HEK293 (cell line): ENCODE measurements at regions not wholly inside any gene's neighbourhood (a gene's known extent, or its start where the extent isn't known, plus 50 kb on each side); places are given as distances from the start of the nearest gene placed in this dataset.

ENCODE experiments used
- GLIS1 ChIP-seq: fragments of 450-650 bp; formaldehyde crosslinking; IDR thresholded peaks from 2 replicates; pipeline ENCODE4 v1.5.1; 2016; ENCODE audit warnings: missing biosample characterization, missing genetic modification characterization
- MYNN ChIP-seq: fragments of 450-650 bp; formaldehyde crosslinking; IDR thresholded peaks from 2 replicates; pipeline ENCODE4 v1.5.1; 2016; ENCODE audit warnings: missing biosample characterization, missing genetic modification characterization, borderline replicate concordance
- SALL2 ChIP-seq: fragments of 450-650 bp; formaldehyde crosslinking; IDR thresholded peaks from 2 replicates; pipeline ENCODE4 v1.5.0; 2017; ENCODE audit warnings: missing biosample characterization, mild to moderate bottlenecking, missing genetic modification characterization, borderline replicate concordance
- ZBTB48 ChIP-seq: fragments of 450-650 bp; formaldehyde crosslinking; IDR thresholded peaks from 2 replicates; pipeline ENCODE4 v1.5.1; 2016; ENCODE audit warnings: missing biosample characterization, missing genetic modification characterization
- ZBTB8A ChIP-seq: fragments of 450-650 bp; formaldehyde crosslinking; IDR thresholded peaks from 2 replicates; pipeline ENCODE4 v1.5.1; 2016; ENCODE audit warnings: missing biosample characterization, missing genetic modification characterization
- ZNF121 ChIP-seq: fragments of 450-650 bp; formaldehyde crosslinking; IDR thresholded peaks from 2 replicates; pipeline ENCODE4 v1.5.1; 2016; ENCODE audit warnings: missing biosample characterization, missing genetic modification characterization
- ZNF362 ChIP-seq: fragments of 450-650 bp; formaldehyde crosslinking; IDR thresholded peaks from 2 replicates; pipeline ENCODE4 v1.5.1; 2016; ENCODE audit warnings: missing biosample characterization, missing genetic modification characterization
- ZNF560 ChIP-seq: fragments of 450-650 bp; formaldehyde crosslinking; IDR thresholded peaks from 2 replicates; pipeline ENCODE4 v1.5.1; 2017; ENCODE audit warnings: missing biosample characterization, missing genetic modification characterization, borderline replicate concordance
- ZNF624 ChIP-seq: fragments of 450-650 bp; formaldehyde crosslinking; IDR thresholded peaks from 2 replicates; pipeline ENCODE4 v1.5.1; 2017; ENCODE audit warnings: missing biosample characterization, missing genetic modification characterization
- ZNF664 ChIP-seq: fragments of 450-650 bp; formaldehyde crosslinking; IDR thresholded peaks from 2 replicates; pipeline ENCODE4 v1.5.1; 2016; ENCODE audit warnings: missing biosample characterization, missing genetic modification characterization
- ZSCAN30 ChIP-seq: fragments of 450-650 bp; IDR thresholded peaks from 2 replicates; pipeline ENCODE4 v1.5.1; 2018; ENCODE audit warnings: missing biosample characterization, mild to moderate bottlenecking, missing genetic modification characterization, moderate library complexity
- TF ChIP-seq, protein P1 (sequence below): fragments of 450-650 bp; formaldehyde crosslinking; IDR thresholded peaks from 2 replicates; pipeline ENCODE4 v1.5.1; 2016; ENCODE audit warnings: missing biosample characterization, missing genetic modification characterization
- TF ChIP-seq, protein P2 (sequence below): fragments of 450-650 bp; formaldehyde crosslinking; IDR thresholded peaks from 2 replicates; pipeline ENCODE4 v1.5.1; 2016; ENCODE audit warnings: missing biosample characterization, missing genetic modification characterization
- TF ChIP-seq, protein P3 (sequence below): fragments of 450-650 bp; IDR thresholded peaks from 2 replicates; pipeline ENCODE4 v1.5.1; 2018; ENCODE audit warnings: missing biosample characterization, mild to moderate bottlenecking, missing genetic modification characterization

DNA sequence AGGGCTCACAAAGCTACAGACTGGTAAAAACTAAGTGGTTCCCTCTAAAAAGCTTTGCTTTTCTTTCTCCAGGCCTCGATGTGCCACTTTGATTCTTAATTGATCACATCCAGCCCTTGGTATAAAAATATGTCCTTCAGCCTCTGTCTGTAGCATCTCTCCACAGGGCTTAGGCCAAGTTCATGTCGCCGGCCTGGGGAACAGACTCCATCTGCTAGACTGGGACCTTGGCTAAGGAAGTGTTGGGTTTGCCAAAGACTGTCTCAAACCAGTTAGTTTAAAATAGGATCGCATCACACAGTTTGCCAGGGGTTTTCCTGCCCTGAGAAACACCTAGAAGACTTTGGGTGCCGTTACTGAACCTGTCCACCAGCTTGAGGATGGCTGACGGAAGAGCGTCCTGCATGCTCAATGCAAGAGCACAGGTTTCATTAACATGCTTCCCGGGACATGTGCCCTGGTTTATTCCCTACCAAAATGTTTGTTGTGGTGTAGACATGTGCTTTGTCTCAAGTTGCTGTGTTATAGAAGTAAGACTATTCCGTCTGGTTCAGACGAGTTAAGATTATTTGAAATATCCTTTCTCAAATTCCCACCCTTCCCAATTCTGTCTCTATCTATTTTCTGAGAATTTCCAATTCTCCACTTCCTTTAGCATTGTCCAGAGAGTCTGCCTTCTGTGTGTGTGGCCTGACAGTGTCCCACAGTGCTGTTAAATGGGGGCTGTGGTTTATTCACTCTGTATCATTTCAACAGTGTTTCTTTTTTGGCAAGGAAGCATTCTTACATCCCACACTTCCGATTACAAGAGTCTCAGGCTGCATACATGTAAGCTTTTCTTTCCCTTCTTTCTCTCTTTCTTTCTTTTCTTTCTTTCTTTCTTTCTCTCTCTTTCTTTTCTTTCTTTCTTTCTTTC, 334.7 kb downstream of the INHBA start:
- TF ChIP-seq MYNN (tag by site-specific recombination) (no peak), GLIS1 (tag by site-specific recombination) (no peak), ZBTB8A (tag by site-specific recombination) (no peak), SALL2 (no peak), ZNF560 (no peak), ZSCAN30 (tag by site-specific recombination) (no peak), ZNF664 (no peak), ZNF362 (tag by site-specific recombination) (no peak), ZNF624 (tag by site-specific recombination) (no peak), ZBTB48 (tag by site-specific recombination) (no peak), ZNF121 (tag by site-specific recombination) (no peak)
- TF ChIP-seq, protein P1, sequence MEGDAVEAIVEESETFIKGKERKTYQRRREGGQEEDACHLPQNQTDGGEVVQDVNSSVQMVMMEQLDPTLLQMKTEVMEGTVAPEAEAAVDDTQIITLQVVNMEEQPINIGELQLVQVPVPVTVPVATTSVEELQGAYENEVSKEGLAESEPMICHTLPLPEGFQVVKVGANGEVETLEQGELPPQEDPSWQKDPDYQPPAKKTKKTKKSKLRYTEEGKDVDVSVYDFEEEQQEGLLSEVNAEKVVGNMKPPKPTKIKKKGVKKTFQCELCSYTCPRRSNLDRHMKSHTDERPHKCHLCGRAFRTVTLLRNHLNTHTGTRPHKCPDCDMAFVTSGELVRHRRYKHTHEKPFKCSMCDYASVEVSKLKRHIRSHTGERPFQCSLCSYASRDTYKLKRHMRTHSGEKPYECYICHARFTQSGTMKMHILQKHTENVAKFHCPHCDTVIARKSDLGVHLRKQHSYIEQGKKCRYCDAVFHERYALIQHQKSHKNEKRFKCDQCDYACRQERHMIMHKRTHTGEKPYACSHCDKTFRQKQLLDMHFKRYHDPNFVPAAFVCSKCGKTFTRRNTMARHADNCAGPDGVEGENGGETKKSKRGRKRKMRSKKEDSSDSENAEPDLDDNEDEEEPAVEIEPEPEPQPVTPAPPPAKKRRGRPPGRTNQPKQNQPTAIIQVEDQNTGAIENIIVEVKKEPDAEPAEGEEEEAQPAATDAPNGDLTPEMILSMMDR (tag by site-specific recombination): no peak
- TF ChIP-seq, protein P2, sequence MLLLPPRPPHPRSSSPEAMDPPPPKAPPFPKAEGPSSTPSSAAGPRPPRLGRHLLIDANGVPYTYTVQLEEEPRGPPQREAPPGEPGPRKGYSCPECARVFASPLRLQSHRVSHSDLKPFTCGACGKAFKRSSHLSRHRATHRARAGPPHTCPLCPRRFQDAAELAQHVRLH: no peak
- TF ChIP-seq, protein P3, sequence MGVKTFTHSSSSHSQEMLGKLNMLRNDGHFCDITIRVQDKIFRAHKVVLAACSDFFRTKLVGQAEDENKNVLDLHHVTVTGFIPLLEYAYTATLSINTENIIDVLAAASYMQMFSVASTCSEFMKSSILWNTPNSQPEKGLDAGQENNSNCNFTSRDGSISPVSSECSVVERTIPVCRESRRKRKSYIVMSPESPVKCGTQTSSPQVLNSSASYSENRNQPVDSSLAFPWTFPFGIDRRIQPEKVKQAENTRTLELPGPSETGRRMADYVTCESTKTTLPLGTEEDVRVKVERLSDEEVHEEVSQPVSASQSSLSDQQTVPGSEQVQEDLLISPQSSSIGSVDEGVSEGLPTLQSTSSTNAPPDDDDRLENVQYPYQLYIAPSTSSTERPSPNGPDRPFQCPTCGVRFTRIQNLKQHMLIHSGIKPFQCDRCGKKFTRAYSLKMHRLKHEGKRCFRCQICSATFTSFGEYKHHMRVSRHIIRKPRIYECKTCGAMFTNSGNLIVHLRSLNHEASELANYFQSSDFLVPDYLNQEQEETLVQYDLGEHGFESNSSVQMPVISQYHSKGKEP (tag by site-specific recombination): no peak
